SK-N-SH (cell line): ENCODE measurements at regions not wholly inside any gene's neighbourhood (a gene's known extent, or its start where the extent isn't known, plus 50 kb on each side); places are given as distances from the start of the nearest gene placed in this dataset.

ENCODE experiments used
- CTCF ChIA-PET: fragments of 300-600, 350-600 bp; formaldehyde crosslinking; extraction: SDS; loops from one replicate; lab custom pipeline; 2021; lab: Yijun Ruan, JAX
- POLR2A ChIA-PET: fragments of 350-600 bp; sonication (Branson Sonifier 250); formaldehyde crosslinking; extraction: SDS; loops from one replicate; lab custom pipeline; 2020; ENCODE audit warnings: antibody characterized with exemption, inconsistent platforms; lab: Yijun Ruan, JAX
- DNase-seq: peaks from one replicate; pipeline ENCODE4 v3.0.0; 2012
- H2AFZ ChIP-seq: fragments of 200-600 bp; sonication (generic); 2 replicates; pipeline ENCODE4 v1.8.1; 2016; ENCODE audit warnings: antibody characterized with exemption, mild to moderate bottlenecking, low read depth
- H3F3A ChIP-seq: fragments of 200-600 bp; sonication (generic); replicated peaks from 2 replicates; pipeline ENCODE3; 2016; ENCODE audit warnings: antibody characterized with exemption, mild to moderate bottlenecking; ENCODE audit not compliant: insufficient read depth
- H3K27ac ChIP-seq, 2 experiments: fragments of 200-500 bp in 1 of 2; fragments of 200-600 bp in 1 of 2; sonication (Bioruptor generic) in 1 of 2; sonication (generic), shearing (Covaris generic) in 1 of 2; 2 replicates each; pipeline versions ENCODE4 v1.5.1 to v1.6.1; 2014 to 2016; ENCODE audit warnings: low read depth in 2 of 2, inconsistent platforms in 1 of 2, low read length in 1 of 2, mild to moderate bottlenecking in 1 of 2, mixed read lengths in 1 of 2
- H3K27me3 ChIP-seq: fragments of 200-600 bp; sonication (generic), shearing (Covaris generic); 2 replicates; pipeline ENCODE4 v1.6.1; 2016; ENCODE audit warnings: mixed run types; ENCODE audit not compliant: insufficient read depth
- H3K36me3 ChIP-seq, 2 experiments: fragments of 200-500 bp in 1 of 2; fragments of 200-600 bp in 1 of 2; sonication (Bioruptor generic) in 1 of 2; sonication (generic) in 1 of 2; replicated peaks in 1 of 2; 2 replicates each; pipeline versions ENCODE3 to v1.5.1; 2014 to 2016; ENCODE audit warnings: low read length in 1 of 2, mild to moderate bottlenecking in 1 of 2; ENCODE audit not compliant: insufficient read depth in 2 of 2, control insufficient read depth in 1 of 2
- H3K4me1 ChIP-seq, 2 experiments: fragments of 200-500 bp in 1 of 2; fragments of 200-600 bp in 1 of 2; sonication (Bioruptor generic) in 1 of 2; sonication (generic), shearing (Covaris generic) in 1 of 2; 2 replicates each; pipeline versions ENCODE4 v1.5.1 to v1.6.1; 2014 to 2016; ENCODE audit warnings: low read depth in 1 of 2, low read length in 1 of 2, mixed run types in 1 of 2; ENCODE audit not compliant: insufficient read depth in 2 of 2, control insufficient read depth in 1 of 2
- H3K4me2 ChIP-seq: fragments of 200-600 bp; sonication (generic), shearing (Covaris generic); 2 replicates; pipeline ENCODE4 v1.6.1; 2017; ENCODE audit warnings: mixed run types
- H3K4me3 ChIP-seq, 2 experiments: fragments of 200-500 bp in 1 of 2; fragments of 200-600 bp in 1 of 2; sonication (Bioruptor generic) in 1 of 2; sonication (generic), shearing (Covaris generic) in 1 of 2; 2 replicates each; pipeline versions ENCODE4 v1.5.1 to v1.8.1; 2014 to 2016; ENCODE audit warnings: low read depth in 2 of 2, inconsistent platforms in 1 of 2, low read length in 1 of 2, mild to moderate bottlenecking in 1 of 2, mixed read lengths in 1 of 2, moderate library complexity in 1 of 2
- H3K79me2 ChIP-seq: fragments of 200-600 bp; sonication (generic); 2 replicates; pipeline ENCODE4 v1.8.1; 2017; ENCODE audit warnings: mild to moderate bottlenecking; ENCODE audit not compliant: insufficient read depth
- H3K9ac ChIP-seq: fragments of 200-600 bp; sonication (generic); 2 replicates; pipeline ENCODE4 v1.6.1; 2017; ENCODE audit warnings: mixed run types
- H3K9me2 ChIP-seq: fragments of 200-600 bp; sonication (generic); 2 replicates; pipeline ENCODE4 v1.6.1; 2017; ENCODE audit warnings: mixed run types
- H3K9me3 ChIP-seq: fragments of 200-600 bp; sonication (generic); 2 replicates; pipeline ENCODE4 v1.6.1; 2017; ENCODE audit warnings: mixed run types, mild to moderate bottlenecking, moderate library complexity
- H4K20me1 ChIP-seq: fragments of 200-600 bp; sonication (generic); 2 replicates; pipeline ENCODE4 v1.6.1; 2017; ENCODE audit warnings: mild to moderate bottlenecking, mixed run types; ENCODE audit not compliant: insufficient read depth
- CTCF ChIP-seq: fragments of 200-600 bp; sonication (generic); IDR thresholded peaks from 2 replicates; pipeline ENCODE4 v1.6.1; 2017; ENCODE audit warnings: antibody characterized with exemption, mild to moderate bottlenecking, moderate library complexity
- ELF1 ChIP-seq: IDR thresholded peaks from 2 replicates; pipeline ENCODE4 v1.4.0; 2012
- FOXJ3 ChIP-seq: sonication (generic); formaldehyde crosslinking; IDR thresholded peaks from 2 replicates; pipeline ENCODE4 v1.5.1; 2020; ENCODE audit warnings: mild to moderate bottlenecking, missing genetic modification reagents
- FOXM1 ChIP-seq: IDR thresholded peaks from 2 replicates; pipeline ENCODE4 v1.4.0; 2012; ENCODE audit warnings: low read depth, mild to moderate bottlenecking
- GABPA ChIP-seq: IDR thresholded peaks from 2 replicates; pipeline ENCODE4 v1.4.0; 2012; ENCODE audit warnings: low read depth, mild to moderate bottlenecking
- GATA2 ChIP-seq: sonication (generic); formaldehyde crosslinking; IDR thresholded peaks from 2 replicates; pipeline ENCODE4 v1.5.0; 2020; ENCODE audit warnings: mild to moderate bottlenecking, missing genetic modification reagents
- MEF2A ChIP-seq: IDR thresholded peaks from 2 replicates; pipeline ENCODE4 v1.4.0; 2012; ENCODE audit warnings: low read depth, borderline replicate concordance
- NFIC ChIP-seq: IDR thresholded peaks from 2 replicates; pipeline ENCODE4 v1.4.0; 2012; ENCODE audit warnings: borderline replicate concordance
- PBX3 ChIP-seq: IDR thresholded peaks from 2 replicates; pipeline ENCODE4; 2012
- POLR2AphosphoS5 ChIP-seq: IDR thresholded peaks from 2 replicates; pipeline ENCODE4 v1.6.1; 2012; ENCODE audit warnings: low read depth, low read length
- RAD21 ChIP-seq: IDR thresholded peaks from 2 replicates; pipeline ENCODE4 v1.6.1; 2012; ENCODE audit warnings: mild to moderate bottlenecking, low read length
- REST ChIP-seq: IDR thresholded peaks from 2 replicates; pipeline ENCODE4 v1.6.1; 2012; ENCODE audit warnings: mild to moderate bottlenecking, low read depth, low read length, moderate library complexity
- RFX5 ChIP-seq: IDR thresholded peaks from 2 replicates; pipeline ENCODE4 v1.6.1; 2012; ENCODE audit warnings: mild to moderate bottlenecking, improper control_type of control experiment, low read length
- RXRA ChIP-seq: IDR thresholded peaks from 2 replicates; pipeline ENCODE4 v1.4.0; 2012; ENCODE audit warnings: low read depth, mild to moderate bottlenecking, borderline replicate concordance
- SIN3A ChIP-seq: IDR thresholded peaks from 2 replicates; pipeline ENCODE4 v1.6.1; 2012; ENCODE audit warnings: low read depth, mild to moderate bottlenecking, low read length, moderate library complexity, borderline replicate concordance
- TAF1 ChIP-seq: IDR thresholded peaks from 2 replicates; pipeline ENCODE4 v1.6.1; 2012; ENCODE audit warnings: low read depth, mild to moderate bottlenecking, low read length, moderate library complexity, borderline replicate concordance
- TCF12 ChIP-seq: IDR thresholded peaks from 2 replicates; pipeline ENCODE4 v1.4.0; 2012
- YY1 ChIP-seq: IDR thresholded peaks from 2 replicates; pipeline ENCODE4 v1.4.0; 2012; ENCODE audit warnings: low read depth, mild to moderate bottlenecking
- ZBTB33 ChIP-seq: IDR thresholded peaks from 2 replicates; pipeline ENCODE4 v1.4.0; 2012; ENCODE audit warnings: low read depth, borderline replicate concordance
- WGBS: methylation state at CpG from one replicate; pipeline ENCODE4 v1.1.6; 2017; ENCODE audit warnings: low lambda C conversion rate; 5-methylcytosine and 5-hydroxymethylcytosine counted together

GRCh38 chr14:62558451-62558850 lies 486.8 kb downstream of the KCNH5 start (continued):
- TF ChIP-seq PBX3 (no peak), RFX5 (no peak), RXRA (no peak), GATA2 (no peak), REST (no peak), SIN3A (no peak)

GRCh38 chr14:62585247-62585646 lies 460.0 kb downstream of the KCNH5 start:
- ChIA-PET POLR2A (no interaction called here), CTCF (no interaction called here)
- DNase-seq: no peak
- no peaks in the 10 kb centered on the region for H3F3A ChIP-seq
- H3K27me3 ChIP-seq: no peaks in the 10 kb centered on the region; the same call in 1 of the 2 replicates
- no peak overlapping the region for H2AFZ ChIP-seq
- H3K4me3 ChIP-seq: no peak overlapping the region
- TF ChIP-seq ZBTB33 (no peak), GABPA (no peak), FOXJ3 (CRISPR knock-in tag) (no peak), ELF1 (no peak), TCF12 (no peak), FOXM1 (no peak), CTCF (no peak), MEF2A (no peak), YY1 (no peak), PBX3 (no peak), SIN3A (no peak), REST (no peak), RAD21 (no peak), NFIC (no peak), TAF1 (no peak), POLR2AphosphoS5 (no peak)
- H3K4me2 ChIP-seq: no peak overlapping the region
- H4K20me1 ChIP-seq: no peaks in the 10 kb centered on the region
- H3K9me2 ChIP-seq: no peaks in the 10 kb centered on the region
- H3K9ac ChIP-seq: no peak overlapping the region
- H3K79me2 ChIP-seq: no peaks in the 10 kb centered on the region
- H3K4me1 ChIP-seq: no peaks in the 10 kb centered on the region
- WGBS: 7% methylated on average over 2 of the region's 2 CpGs
- H3K9me3 ChIP-seq: peaks cover 4% of the 10 kb centered on the region; the same call in 1 of the 2 replicates
- no peak overlapping the region for H3K27ac ChIP-seq
- H3K36me3 ChIP-seq: no peaks in the 10 kb centered on the region
